HUES64 (cell line): ENCODE measurements at regions not wholly inside any gene's neighbourhood (a gene's known extent, or its start where the extent isn't known, plus 50 kb on each side); places are given as distances from the start of the nearest gene placed in this dataset.

Experiments used
- H3K27ac ChIP-seq: 2 replicates; pipeline ENCODE4 v1.7.0; 2013; ENCODE audit warnings: low read depth, low read length, inconsistent platforms
- H3K27me3 ChIP-seq: 2 replicates; pipeline ENCODE4 v1.6.1; 2013; ENCODE audit warnings: mild to moderate bottlenecking, low read length; ENCODE audit not compliant: insufficient read depth
- H3K36me3 ChIP-seq: 2 replicates; pipeline ENCODE4 v1.6.1; 2013; ENCODE audit warnings: mild to moderate bottlenecking, low read length; ENCODE audit not compliant: insufficient read depth
- H3K4me1 ChIP-seq: 2 replicates; pipeline ENCODE4 v1.6.1; 2013; ENCODE audit warnings: mild to moderate bottlenecking, low read length, moderate library complexity; ENCODE audit not compliant: insufficient read depth
- H3K4me3 ChIP-seq: 2 replicates; pipeline ENCODE4 v1.5.1; 2013; ENCODE audit warnings: mild to moderate bottlenecking, low read length, moderate library complexity
- H3K9ac ChIP-seq: 2 replicates; pipeline ENCODE4 v1.6.1; 2013; ENCODE audit warnings: mild to moderate bottlenecking, low read depth, low read length
- H3K9me3 ChIP-seq: 2 replicates; pipeline ENCODE4 v1.6.1; 2013; ENCODE audit warnings: low read depth, low read length; ENCODE audit not compliant: insufficient read depth
- WGBS: fragments of 150-250, 120-280 bp; methylation state at CpG from one replicate; pipeline ENCODE4 v1.1.7; 2013; ENCODE audit warnings: missing lambda C conversion rate; 5-methylcytosine and 5-hydroxymethylcytosine counted together

GRCh38 chr4:125741825-125742452, 427.2 kb downstream of the FAT4 start:
- Histone ChIP-seq H3K4me3 (no peak overlapping the region), H3K27me3 (no peaks in the 10 kb centered on the region), H3K27ac (no peak overlapping the region), H3K9me3 (peaks cover 14% of the 10 kb centered on the region), H3K9ac (no peak overlapping the region), H3K4me1 (peaks cover 4% of the 10 kb centered on the region; the same call in 1 of the 2 replicates), H3K36me3 (no peaks in the 10 kb centered on the region)
- 91% methylated on average over 6 of the region's 8 CpGs for WGBS

GRCh38 chr4:125744891-125745364, 430.2 kb downstream of the FAT4 start:
- Histone ChIP-seq H3K36me3 (no peaks in the 10 kb centered on the region), H3K27ac (no peak overlapping the region), H3K9me3 (peaks cover 14% of the 10 kb centered on the region), H3K4me1 (peaks cover 4% of the 10 kb centered on the region; the same call in 1 of the 2 replicates), H3K4me3 (no peak overlapping the region), H3K9ac (no peak overlapping the region), H3K27me3 (no peaks in the 10 kb centered on the region)
- 97% methylated on average over 23 of the region's 23 CpGs for WGBS

- Histone ChIP-seq H3K4me1 (no peaks in the 10 kb centered on the region), H3K27me3 (no peaks in the 10 kb centered on the region), H3K36me3 (no peaks in the 10 kb centered on the region), H3K9ac (no peak overlapping the region), H3K4me3 (no peak overlapping the region), H3K9me3 (peaks cover 8% of the 10 kb centered on the region), H3K27ac (no peak overlapping the region)
Observed at GRCh38 chr4:125749354-125749753, 434.6 kb downstream of the FAT4 start.

GRCh38 chr4:125750399-125750798, 435.6 kb downstream of the FAT4 start:
- Histone ChIP-seq H3K36me3 (no peaks in the 10 kb centered on the region), H3K9me3 (no peaks in the 10 kb centered on the region; the same call in 1 of the 2 replicates), H3K4me1 (no peaks in the 10 kb centered on the region), H3K27me3 (no peaks in the 10 kb centered on the region), H3K9ac (no peak overlapping the region), H3K4me3 (no peak overlapping the region), H3K27ac (no peak overlapping the region)
- WGBS = no CpG with 5 or more reads among the region's 1 CpG

GRCh38 chr4:125750828-125751466, 436.2 kb downstream of the FAT4 start:
- no peaks in the 10 kb centered on the region for H3K36me3 ChIP-seq
- no peaks in the 10 kb centered on the region for H3K27me3 ChIP-seq
- no peaks in the 10 kb centered on the region for H3K4me1 ChIP-seq
- H3K4me3 ChIP-seq = no peak overlapping the region
- WGBS = 54% methylated on average over 6 of the region's 6 CpGs
- no peak overlapping the region for H3K9ac ChIP-seq
- H3K27ac ChIP-seq = no peak overlapping the region
- H3K9me3 ChIP-seq = no peaks in the 10 kb centered on the region

GRCh38 chr4:125758438-125758837, 443.7 kb downstream of the FAT4 start:
- H3K36me3 ChIP-seq = no peaks in the 10 kb centered on the region
- no CpG with 5 or more reads among the region's 1 CpG for WGBS
- H3K4me3 ChIP-seq = no peak overlapping the region
- H3K27ac ChIP-seq = no peak overlapping the region
- no peaks in the 10 kb centered on the region for H3K4me1 ChIP-seq
- H3K9me3 ChIP-seq = no peaks in the 10 kb centered on the region
- H3K9ac ChIP-seq = no peak overlapping the region
- H3K27me3 ChIP-seq = no peaks in the 10 kb centered on the region

- Histone ChIP-seq H3K4me3 (no peak overlapping the region), H3K27me3 (no peaks in the 10 kb centered on the region), H3K27ac (no peak overlapping the region), H3K9me3 (no peaks in the 10 kb centered on the region), H3K4me1 (no peaks in the 10 kb centered on the region), H3K9ac (no peak overlapping the region), H3K36me3 (no peaks in the 10 kb centered on the region)
- 100% methylated on average over 2 of the region's 2 CpGs for WGBS
Observed at GRCh38 chr4:125760201-125760819, 445.6 kb downstream of the FAT4 start.

- H3K27ac ChIP-seq = no peak overlapping the region
- no peak overlapping the region for H3K9ac ChIP-seq
- no peaks in the 10 kb centered on the region for H3K4me1 ChIP-seq
- 88% methylated on average over 2 of the region's 3 CpGs for WGBS
- no peaks in the 10 kb centered on the region for H3K36me3 ChIP-seq
- no peaks in the 10 kb centered on the region for H3K27me3 ChIP-seq
- no peak overlapping the region for H3K4me3 ChIP-seq
- H3K9me3 ChIP-seq = no peaks in the 10 kb centered on the region
Observed at GRCh38 chr4:125760956-125761355, 446.2 kb downstream of the FAT4 start.

GRCh38 chr4:125762537-125762936, 447.8 kb downstream of the FAT4 start:
- H3K9me3 ChIP-seq = no peaks in the 10 kb centered on the region
- no peaks in the 10 kb centered on the region for H3K27me3 ChIP-seq
- H3K4me3 ChIP-seq = no peak overlapping the region
- no peak overlapping the region for H3K27ac ChIP-seq
- no peaks in the 10 kb centered on the region for H3K4me1 ChIP-seq
- H3K36me3 ChIP-seq = no peaks in the 10 kb centered on the region
- H3K9ac ChIP-seq = no peak overlapping the region
- 52% methylated on average over 3 of the region's 3 CpGs for WGBS

GRCh38 chr4:125765941-125766340, 451.2 kb downstream of the FAT4 start:
- no peaks in the 10 kb centered on the region for H3K36me3 ChIP-seq
- H3K9me3 ChIP-seq = no peaks in the 10 kb centered on the region
- no peak overlapping the region for H3K4me3 ChIP-seq
- H3K27ac ChIP-seq = no peak overlapping the region
- H3K9ac ChIP-seq = no peak overlapping the region
- H3K4me1 ChIP-seq = no peaks in the 10 kb centered on the region
- H3K27me3 ChIP-seq = no peaks in the 10 kb centered on the region

GRCh38 chr4:125770814-125771398, 456.2 kb downstream of the FAT4 start:
- Histone ChIP-seq H3K9me3 (peaks cover 11% of the 10 kb centered on the region), H3K27ac (no peak overlapping the region), H3K4me1 (no peaks in the 10 kb centered on the region), H3K9ac (no peak overlapping the region), H3K4me3 (no peak overlapping the region), H3K36me3 (no peaks in the 10 kb centered on the region), H3K27me3 (no peaks in the 10 kb centered on the region)
- 91% methylated on average over 4 of the region's 6 CpGs for WGBS
